NCI-H128 (cell line): ENCODE measurements at regions not wholly inside any gene's neighbourhood (a gene's known extent, or its start where the extent isn't known, plus 50 kb on each side); places are given as distances from the start of the nearest gene placed in this dataset.
"Not testable (repeated sequence)": the region's sequence is repeated elsewhere in the genome, so short reads cannot be mapped to it uniquely, and the experiment has no call there.

Source experiments
- DNase-seq: peaks from one replicate; lab custom pipeline; 2025; ENCODE audit not compliant: unreplicated experiment; lab: John Stamatoyannopoulos, UW

DNA sequence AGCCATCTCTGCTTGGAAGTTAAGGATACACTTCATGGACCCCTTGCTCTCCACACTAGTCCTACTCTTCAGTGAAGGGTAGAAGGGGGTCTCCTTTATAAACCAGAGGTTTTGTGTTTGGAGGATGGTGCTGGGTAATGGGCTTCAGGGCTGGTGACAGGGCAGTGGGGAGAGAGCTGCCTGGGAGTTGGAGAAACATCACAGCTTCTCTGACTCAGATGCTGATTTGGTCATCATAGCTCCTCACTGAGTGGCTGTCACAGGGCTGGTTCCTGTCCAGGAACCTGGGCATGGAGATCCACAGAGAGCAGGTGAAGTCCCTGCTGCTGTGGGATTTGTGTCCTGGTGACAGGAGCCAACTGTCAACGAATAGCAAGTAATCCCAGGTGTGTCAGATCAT is 333.9 kb upstream of the ATP10A start:
- no peak for DNase-seq

DNA sequence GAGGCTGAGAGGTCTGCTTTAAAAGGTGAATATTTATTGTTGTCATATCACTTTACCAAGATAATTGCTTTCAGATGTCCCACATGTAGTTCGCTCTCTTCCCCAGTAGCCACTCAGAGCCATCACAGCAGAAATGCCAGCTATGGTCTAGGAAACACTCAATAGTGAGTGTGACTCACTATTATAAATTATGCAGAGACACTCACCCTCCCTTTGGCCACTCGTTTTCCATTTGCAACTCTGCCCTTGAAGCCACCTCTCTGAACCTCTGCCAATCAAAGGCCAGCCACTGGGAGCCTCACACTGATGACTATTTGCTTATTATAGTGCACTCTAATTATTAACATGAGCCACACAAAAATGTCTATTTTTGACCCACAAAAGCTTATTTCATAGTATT is 328.1 kb upstream of the ATP10A start:
- DNase-seq = no peak

DNA sequence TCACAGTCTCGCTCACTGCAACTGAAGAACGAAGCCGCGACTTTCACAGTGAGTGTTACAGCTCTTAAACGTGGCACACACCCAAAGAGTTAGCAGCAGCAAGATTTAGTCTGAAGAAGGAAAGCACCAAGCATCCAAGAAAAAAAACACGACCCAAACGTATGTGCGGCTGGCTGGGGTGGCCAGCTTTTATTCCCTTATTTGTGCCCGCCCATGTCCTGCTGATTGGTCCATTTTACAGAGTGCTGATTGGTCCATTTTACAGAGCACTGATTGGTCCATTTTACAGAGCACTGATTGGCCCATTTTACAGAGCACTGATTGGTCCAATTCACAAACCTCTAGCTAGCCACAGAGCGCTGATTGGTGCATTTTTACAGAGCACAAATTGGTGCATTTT is 323.0 kb upstream of the ATP10A start:
- DNase-seq = not testable (repeated sequence)

- DNase-seq = no peak
Measured at GRCh38 chr15:26182441-26182840, 319.3 kb upstream of the ATP10A start.

DNA sequence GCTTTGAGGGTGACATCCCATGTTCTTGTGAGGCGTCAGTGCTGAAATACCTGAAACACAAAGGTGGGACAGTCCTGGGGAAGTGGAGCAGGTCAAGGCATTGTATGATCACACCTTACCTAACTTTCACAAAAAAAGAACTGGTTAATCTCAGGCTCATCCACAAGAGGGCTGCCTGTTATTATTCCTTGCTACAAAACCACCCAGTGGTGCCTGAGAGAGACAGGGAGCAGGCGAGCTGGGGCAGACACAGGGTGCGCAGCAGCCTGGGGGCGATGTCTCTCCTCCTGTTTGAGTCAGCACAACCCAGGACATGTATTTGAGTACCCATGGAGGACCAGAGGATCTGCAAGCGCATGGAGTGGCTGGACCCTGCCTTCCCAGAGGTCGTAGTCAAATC is 316.8 kb upstream of the ATP10A start:
- no peak for DNase-seq

DNA sequence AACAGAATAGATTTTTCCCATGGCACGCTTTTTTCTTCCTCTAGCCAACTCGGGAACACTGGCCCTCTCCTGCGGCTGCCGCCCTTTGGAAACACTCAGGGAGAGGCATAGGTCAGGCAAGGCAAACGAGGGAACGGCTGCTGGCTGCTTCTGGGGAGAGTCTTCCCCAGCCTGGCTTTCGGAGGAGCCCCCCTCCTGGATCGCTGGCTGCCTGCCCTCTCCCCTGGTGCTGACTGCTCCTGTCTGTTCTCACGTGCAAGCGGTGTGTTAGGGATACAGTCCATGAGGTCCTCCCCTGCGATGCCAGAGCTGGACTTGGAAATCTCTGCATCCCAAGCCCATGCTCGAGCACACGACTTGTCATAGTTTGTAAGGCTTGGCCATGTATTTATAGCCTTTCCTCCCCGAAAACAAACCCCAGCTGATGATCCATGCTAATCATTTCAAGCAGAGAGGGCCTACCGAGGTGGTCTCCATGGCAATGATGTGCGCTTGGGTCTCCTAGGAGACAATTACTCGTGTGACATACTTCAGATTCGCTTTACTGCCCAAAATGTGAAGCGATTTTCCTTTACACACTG is 315.6 kb upstream of the ATP10A start:
- DNase-seq = no peak

DNA sequence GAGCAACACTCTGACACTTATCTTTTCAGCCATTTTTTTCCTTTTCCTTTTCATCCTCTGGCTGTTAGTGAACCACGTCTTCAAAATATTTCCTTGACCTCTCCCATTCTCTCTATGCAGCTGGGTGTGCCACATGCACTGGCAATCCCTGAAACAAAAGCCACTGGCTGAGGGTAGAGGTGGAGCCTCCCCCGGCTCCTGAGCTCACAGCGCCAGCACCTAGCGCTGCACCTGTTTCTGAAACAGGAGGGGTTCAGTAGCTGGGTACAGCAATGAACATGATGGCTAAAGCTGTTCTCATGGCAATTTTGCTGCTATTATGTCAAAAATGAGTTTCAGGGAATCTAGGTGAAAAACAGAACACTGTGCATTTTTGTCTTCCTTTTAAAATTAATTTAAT is 314.7 kb upstream of the ATP10A start:
- no peak for DNase-seq

- no peak for DNase-seq
Measured at GRCh38 chr15:26176831-26177230, 313.7 kb upstream of the ATP10A start.

DNA sequence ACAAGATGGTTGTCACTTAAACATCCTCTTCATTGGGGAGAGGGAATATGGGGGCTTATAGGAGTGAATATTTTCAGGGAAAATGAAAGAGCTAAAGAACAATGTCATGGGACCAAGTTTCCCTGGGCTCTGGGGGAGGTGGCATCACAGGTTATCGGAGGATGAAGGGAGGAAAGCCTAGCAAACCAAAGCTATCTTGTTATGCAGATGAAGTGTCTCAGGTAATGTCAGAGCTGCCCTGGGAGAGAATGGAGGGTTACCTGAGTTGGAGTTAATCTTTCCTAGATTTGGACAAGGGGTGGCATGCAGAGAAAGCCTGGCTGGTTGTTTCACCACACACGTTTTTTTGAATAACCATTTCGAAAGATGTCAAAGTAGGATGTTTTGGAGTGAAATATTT is 308.1 kb upstream of the ATP10A start:
- no peak for DNase-seq

GRCh38 chr15:26166429-26166828 is 303.3 kb upstream of the ATP10A start:
- no peak for DNase-seq

- no peak for DNase-seq
Measured at GRCh38 chr15:26165546-26165945, 302.4 kb upstream of the ATP10A start.

DNA sequence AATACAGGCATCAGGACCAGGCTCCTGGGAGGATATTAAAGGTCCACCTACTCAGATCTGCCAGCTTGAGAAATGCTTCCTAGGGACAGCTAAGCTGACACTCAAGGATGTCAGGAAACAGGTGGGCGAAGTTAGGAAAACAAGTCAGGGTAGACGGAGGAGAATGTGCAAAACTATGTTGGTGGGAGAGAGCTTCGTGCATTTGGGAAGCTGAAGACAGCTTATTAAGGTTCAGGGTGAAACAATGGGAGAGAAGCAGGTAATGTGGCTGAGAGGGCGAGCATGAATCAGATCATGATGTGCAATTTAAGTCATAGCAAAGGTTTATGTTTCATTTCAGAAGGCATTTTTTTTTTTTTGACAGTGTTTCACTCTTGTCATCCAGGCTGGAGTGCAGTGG is 297.2 kb upstream of the ATP10A start:
- DNase-seq = no peak

DNA sequence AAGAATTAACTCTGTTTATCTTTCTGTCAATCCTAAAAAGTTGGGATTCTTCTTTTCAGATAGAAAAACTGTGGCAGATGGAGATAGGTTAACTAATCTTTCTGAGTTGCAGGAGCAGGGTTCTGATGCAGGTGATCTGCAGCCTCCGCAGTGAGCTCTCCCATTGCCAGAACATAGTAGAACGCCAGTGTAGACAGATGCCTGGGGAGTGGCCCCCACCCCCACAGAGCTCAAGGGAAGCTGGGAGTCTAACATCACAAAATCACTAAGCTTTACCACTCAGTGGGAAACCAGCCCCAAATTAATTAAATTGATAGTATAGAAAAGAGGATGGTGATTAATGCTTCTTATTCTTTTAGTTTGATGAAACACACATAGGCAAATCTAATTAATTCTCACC is 295.0 kb upstream of the ATP10A start:
- DNase-seq = no peak

DNA sequence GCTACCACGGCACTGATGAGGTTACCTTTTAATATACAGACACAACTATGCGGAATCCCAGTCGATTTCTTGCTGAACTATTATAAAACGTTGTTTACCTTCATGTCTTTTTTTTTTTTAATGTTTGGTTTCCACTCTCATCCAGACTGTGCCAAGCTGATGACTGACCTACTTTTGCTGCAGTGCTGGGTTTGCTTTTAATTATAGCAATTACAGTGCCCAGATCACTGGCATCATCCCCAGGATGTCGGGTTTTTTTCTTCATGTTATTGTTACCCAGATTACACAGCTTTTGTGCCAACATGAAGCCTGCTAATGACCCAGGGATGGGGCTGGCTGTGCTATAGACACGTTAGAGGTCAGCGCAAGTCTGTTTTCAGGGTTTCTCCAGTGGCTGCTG is 294.0 kb upstream of the ATP10A start:
- DNase-seq = no peak

- no peak for DNase-seq
Measured at GRCh38 chr15:26156051-26156450, 292.9 kb upstream of the ATP10A start.

DNA sequence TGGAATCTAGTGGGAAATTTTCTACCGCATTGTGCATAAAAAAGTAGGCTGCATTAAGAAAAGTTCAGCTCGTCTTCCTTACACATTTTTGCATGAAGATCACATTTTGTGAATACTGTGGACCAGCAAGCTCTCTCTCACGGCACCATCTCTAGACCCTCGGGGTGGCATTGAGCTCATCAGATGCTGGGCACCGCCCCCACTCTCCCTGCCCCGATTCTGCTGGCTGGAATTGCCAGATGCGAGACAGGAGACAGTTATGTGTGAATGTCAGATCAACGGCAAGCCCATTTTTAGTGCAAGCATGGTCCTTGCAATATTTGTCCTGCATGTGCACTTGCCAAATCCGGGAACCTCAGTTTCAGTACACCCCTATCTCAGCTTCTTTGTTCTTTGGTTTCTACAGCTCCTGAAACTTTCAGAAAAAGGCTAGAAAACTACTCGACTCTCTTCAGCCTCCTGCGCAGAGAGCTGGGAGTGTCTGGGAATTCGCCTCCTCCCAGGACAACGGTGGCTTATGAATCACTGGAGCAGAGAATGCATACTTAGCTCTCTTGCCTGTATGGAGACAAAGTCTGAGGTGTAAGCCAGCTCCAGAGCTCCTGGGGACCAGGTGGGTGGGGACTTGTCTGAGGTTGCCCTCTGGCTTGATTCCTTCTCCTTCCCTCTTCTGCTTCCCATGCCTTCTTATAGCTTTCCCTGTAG is 285.2 kb upstream of the ATP10A start:
- DNase-seq = no peak

- DNase-seq = no peak
Measured at GRCh38 chr15:26146202-26146601, 283.1 kb upstream of the ATP10A start.

DNA sequence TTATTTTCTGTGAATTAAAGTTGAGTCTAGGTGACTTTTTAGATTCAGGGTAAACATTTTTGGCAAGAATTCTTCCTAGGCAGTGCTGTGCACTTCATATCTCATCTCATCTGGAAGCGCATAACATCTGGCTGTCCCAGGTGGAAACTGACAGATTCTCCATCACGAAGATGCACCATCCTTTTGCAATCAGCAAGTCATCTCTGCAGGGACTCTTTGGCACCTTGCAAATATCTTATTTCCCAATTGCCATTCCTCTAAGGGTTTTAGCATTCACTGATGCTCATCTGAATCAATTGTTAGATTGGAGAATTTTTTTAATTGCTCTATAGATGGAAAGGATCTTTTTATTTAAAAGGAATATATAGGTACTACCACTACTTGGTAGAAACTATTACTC is 282.7 kb upstream of the ATP10A start:
- no peak for DNase-seq

DNA sequence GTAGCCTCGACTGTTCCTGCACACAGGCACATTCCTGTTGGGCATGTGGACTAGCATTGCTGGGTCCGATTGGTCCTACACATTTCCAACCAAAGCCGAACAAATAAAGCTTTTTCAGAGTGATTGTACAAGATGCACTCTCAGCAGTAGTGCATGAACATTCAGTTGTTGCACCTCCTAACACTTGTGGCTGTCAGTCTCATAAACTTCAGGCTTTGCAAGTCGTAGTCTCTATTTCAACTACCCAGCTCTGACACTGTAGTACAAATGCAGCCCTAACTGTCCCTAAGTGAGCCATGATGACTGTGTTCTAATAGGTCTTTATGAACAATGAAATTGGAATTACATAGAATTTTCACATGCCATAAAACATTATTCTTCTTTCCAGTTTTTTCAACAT is 281.7 kb upstream of the ATP10A start:
- DNase-seq = no peak

GRCh38 chr15:26143221-26143620 is 280.1 kb upstream of the ATP10A start:
- no peak for DNase-seq

- DNase-seq = no peak
Measured at GRCh38 chr15:26134812-26135211, 271.7 kb upstream of the ATP10A start.

GRCh38 chr15:26134152-26134551 is 271.0 kb upstream of the ATP10A start:
- DNase-seq = no peak

GRCh38 chr15:26132811-26133210 is 269.7 kb upstream of the ATP10A start:
- DNase-seq = no peak
